IgD-negative memory B cell (primary cell): ENCODE measurements at regions not wholly inside any gene's neighbourhood (a gene's known extent, or its start where the extent isn't known, plus 50 kb on each side); places are given as distances from the start of the nearest gene placed in this dataset.

Source experiments
- H3K27ac Mint-ChIP-seq, 3 donors: one replicate each; pipeline ENCODE4 v1.8.0; 2020 to 2022; ENCODE audit warnings: mild to moderate bottlenecking in 3 of 3, mixed read lengths in 3 of 3, moderate library complexity in 1 of 3
- H3K27me3 Mint-ChIP-seq: one replicate; pipeline ENCODE4 v1.8.0; 2021; ENCODE audit warnings: mixed read lengths
- H3K36me3 Mint-ChIP-seq: one replicate; pipeline ENCODE4 v1.8.0; 2020; ENCODE audit warnings: mild to moderate bottlenecking, mixed read lengths
- H3K4me1 Mint-ChIP-seq, 3 donors: one replicate each; pipeline ENCODE4 v1.8.0; 2020 to 2022; ENCODE audit warnings: mixed read lengths in 3 of 3, mild to moderate bottlenecking in 1 of 3
- H3K4me3 Mint-ChIP-seq, 4 donors: one replicate each; pipeline ENCODE4 v1.8.0; 2020 to 2022; ENCODE audit warnings: mild to moderate bottlenecking in 4 of 4, mixed read lengths in 4 of 4, moderate library complexity in 3 of 4
- H3K9me3 Mint-ChIP-seq, 3 donors: one replicate each; pipeline ENCODE4 v1.8.0; 2020 to 2021; ENCODE audit warnings: mixed read lengths in 3 of 3, mild to moderate bottlenecking in 1 of 3

GRCh38 chr13:103961784-103962183 lies 895.6 kb upstream of the SLC10A2 start:
- Mint-ChIP-seq H3K4me3 (no peak overlapping the region), H3K27ac (no peak overlapping the region), H3K36me3 (no peaks in the 10 kb centered on the region), H3K9me3 (peaks cover 3 to 6% (median 6%) of the 10 kb centered on the region in 3 donors), H3K27me3 (no peaks in the 10 kb centered on the region), H3K4me1 (peaks cover 0 to 2% (median 0%) of the 10 kb centered on the region in 3 donors)

GRCh38 chr13:103961129-103961528 lies 894.9 kb upstream of the SLC10A2 start:
- H3K4me1 Mint-ChIP-seq: peaks cover 0 to 2% (median 0%) of the 10 kb centered on the region in 3 donors
- H3K36me3 Mint-ChIP-seq: no peaks in the 10 kb centered on the region
- H3K4me3 Mint-ChIP-seq: no peak overlapping the region
- peaks cover 3 to 6% (median 5%) of the 10 kb centered on the region in 3 donors for H3K9me3 Mint-ChIP-seq
- no peak overlapping the region for H3K27ac Mint-ChIP-seq
- no peaks in the 10 kb centered on the region for H3K27me3 Mint-ChIP-seq

GRCh38 chr13:103960001-103960400 lies 893.8 kb upstream of the SLC10A2 start:
- Mint-ChIP-seq H3K9me3 (peaks cover 3 to 6% (median 6%) of the 10 kb centered on the region in 3 donors), H3K4me1 (peaks cover 0 to 2% (median 0%) of the 10 kb centered on the region in 3 donors), H3K27ac (no peak overlapping the region), H3K4me3 (no peak overlapping the region), H3K36me3 (no peaks in the 10 kb centered on the region), H3K27me3 (no peaks in the 10 kb centered on the region)

GRCh38 chr13:103958691-103959090 lies 892.5 kb upstream of the SLC10A2 start:
- H3K4me3 Mint-ChIP-seq: no peak overlapping the region
- no peaks in the 10 kb centered on the region for H3K36me3 Mint-ChIP-seq
- no peaks in the 10 kb centered on the region for H3K4me1 Mint-ChIP-seq
- H3K9me3 Mint-ChIP-seq: peaks cover 2 to 5% (median 3%) of the 10 kb centered on the region in 3 donors
- H3K27me3 Mint-ChIP-seq: no peaks in the 10 kb centered on the region
- no peak overlapping the region for H3K27ac Mint-ChIP-seq

GRCh38 chr13:103957939-103958338 lies 891.7 kb upstream of the SLC10A2 start:
- Mint-ChIP-seq H3K4me3 (no peak overlapping the region), H3K9me3 (peaks cover 2 to 5% (median 3%) of the 10 kb centered on the region in 3 donors), H3K27me3 (no peaks in the 10 kb centered on the region), H3K4me1 (no peaks in the 10 kb centered on the region), H3K27ac (no peak overlapping the region), H3K36me3 (no peaks in the 10 kb centered on the region)

GRCh38 chr13:103953859-103954258 lies 887.6 kb upstream of the SLC10A2 start:
- no peak overlapping the region for H3K27ac Mint-ChIP-seq
- H3K4me1 Mint-ChIP-seq: no peaks in the 10 kb centered on the region
- peaks cover 0 to 9% (median 0%) of the 10 kb centered on the region in 3 donors for H3K9me3 Mint-ChIP-seq
- H3K27me3 Mint-ChIP-seq: no peaks in the 10 kb centered on the region
- H3K4me3 Mint-ChIP-seq: no peak overlapping the region
- no peaks in the 10 kb centered on the region for H3K36me3 Mint-ChIP-seq

- H3K36me3 Mint-ChIP-seq: no peaks in the 10 kb centered on the region
- no peaks in the 10 kb centered on the region for H3K4me1 Mint-ChIP-seq
- no peaks in the 10 kb centered on the region for H3K27me3 Mint-ChIP-seq
- H3K4me3 Mint-ChIP-seq: no peak overlapping the region
- peaks cover 0 to 9% (median 0%) of the 10 kb centered on the region in 3 donors for H3K9me3 Mint-ChIP-seq
- no peak overlapping the region for H3K27ac Mint-ChIP-seq
Observed at GRCh38 chr13:103952183-103952582, 886.0 kb upstream of the SLC10A2 start.

- H3K36me3 Mint-ChIP-seq: no peaks in the 10 kb centered on the region
- no peaks in the 10 kb centered on the region for H3K4me1 Mint-ChIP-seq
- peaks cover 0 to 4% (median 0%) of the 10 kb centered on the region in 3 donors for H3K9me3 Mint-ChIP-seq
- H3K27me3 Mint-ChIP-seq: no peaks in the 10 kb centered on the region
- H3K27ac Mint-ChIP-seq: no peak overlapping the region
- no peak overlapping the region for H3K4me3 Mint-ChIP-seq
Observed at GRCh38 chr13:103948426-103948825, 882.2 kb upstream of the SLC10A2 start.

GRCh38 chr13:103945836-103946235 lies 879.6 kb upstream of the SLC10A2 start:
- H3K36me3 Mint-ChIP-seq: no peaks in the 10 kb centered on the region
- H3K27me3 Mint-ChIP-seq: no peaks in the 10 kb centered on the region
- H3K4me3 Mint-ChIP-seq: no peak overlapping the region
- no peaks in the 10 kb centered on the region for H3K4me1 Mint-ChIP-seq
- no peak overlapping the region for H3K27ac Mint-ChIP-seq
- H3K9me3 Mint-ChIP-seq: peaks cover 0 to 1% (median 0%) of the 10 kb centered on the region in 3 donors

- H3K4me3 Mint-ChIP-seq: no peak overlapping the region
Observed at GRCh38 chr13:103941506-103942140, 875.4 kb upstream of the SLC10A2 start.

GRCh38 chr13:103935117-103935516 lies 868.9 kb upstream of the SLC10A2 start:
- no peak overlapping the region for H3K27ac Mint-ChIP-seq

More at GRCh38 chr13:103941506-103942140, 875.4 kb upstream of the SLC10A2 start:
- Mint-ChIP-seq H3K36me3 (no peaks in the 10 kb centered on the region), H3K27me3 (no peaks in the 10 kb centered on the region), H3K9me3 (peaks cover 0 to 4% (median 2%) of the 10 kb centered on the region in 3 donors), H3K4me1 (no peaks in the 10 kb centered on the region), H3K27ac (no peak overlapping the region)

GRCh38 chr13:103931885-103932284 lies 865.7 kb upstream of the SLC10A2 start:
- H3K27ac Mint-ChIP-seq: no peak overlapping the region
- peaks cover 1 to 8% (median 5%) of the 10 kb centered on the region in 3 donors for H3K9me3 Mint-ChIP-seq
- H3K36me3 Mint-ChIP-seq: no peaks in the 10 kb centered on the region
- H3K4me1 Mint-ChIP-seq: no peaks in the 10 kb centered on the region
- H3K4me3 Mint-ChIP-seq: no peak overlapping the region
- no peaks in the 10 kb centered on the region for H3K27me3 Mint-ChIP-seq

More at GRCh38 chr13:103935117-103935516, 868.9 kb upstream of the SLC10A2 start:
- Mint-ChIP-seq H3K4me1 (no peaks in the 10 kb centered on the region), H3K27me3 (no peaks in the 10 kb centered on the region), H3K4me3 (no peak overlapping the region), H3K9me3 (peaks cover 3 to 8% (median 5%) of the 10 kb centered on the region in 3 donors), H3K36me3 (no peaks in the 10 kb centered on the region)

- peaks cover 1 to 8% (median 5%) of the 10 kb centered on the region in 3 donors for H3K9me3 Mint-ChIP-seq
- no peaks in the 10 kb centered on the region for H3K36me3 Mint-ChIP-seq
- H3K27me3 Mint-ChIP-seq: no peaks in the 10 kb centered on the region
- H3K4me1 Mint-ChIP-seq: no peaks in the 10 kb centered on the region
- no peak overlapping the region for H3K27ac Mint-ChIP-seq
- H3K4me3 Mint-ChIP-seq: no peak overlapping the region
Observed at GRCh38 chr13:103931331-103931845, 865.2 kb upstream of the SLC10A2 start.

GRCh38 chr13:103926118-103926517 lies 859.9 kb upstream of the SLC10A2 start:
- Mint-ChIP-seq H3K4me1 (no peaks in the 10 kb centered on the region), H3K27me3 (no peaks in the 10 kb centered on the region), H3K36me3 (no peaks in the 10 kb centered on the region), H3K9me3 (peaks cover 0 to 7% (median 0%) of the 10 kb centered on the region in 3 donors), H3K4me3 (no peak overlapping the region), H3K27ac (no peak overlapping the region)

- H3K4me3 Mint-ChIP-seq: no peak overlapping the region
- H3K4me1 Mint-ChIP-seq: peaks cover 0 to 1% (median 0%) of the 10 kb centered on the region in 3 donors
- H3K9me3 Mint-ChIP-seq: peaks cover 0 to 3% (median 2%) of the 10 kb centered on the region in 3 donors
- H3K36me3 Mint-ChIP-seq: no peaks in the 10 kb centered on the region
- H3K27ac Mint-ChIP-seq: no peak overlapping the region
- no peaks in the 10 kb centered on the region for H3K27me3 Mint-ChIP-seq
Observed at GRCh38 chr13:103908911-103909310, 842.7 kb upstream of the SLC10A2 start.

GRCh38 chr13:103908274-103908673 lies 842.1 kb upstream of the SLC10A2 start:
- Mint-ChIP-seq H3K36me3 (no peaks in the 10 kb centered on the region), H3K27me3 (no peaks in the 10 kb centered on the region), H3K4me1 (peaks cover 0 to 1% (median 0%) of the 10 kb centered on the region in 3 donors), H3K9me3 (peaks cover 0 to 3% (median 2%) of the 10 kb centered on the region in 3 donors), H3K4me3 (no peak overlapping the region), H3K27ac (no peak overlapping the region)
